ENCODE measurements at regions not wholly inside any gene's neighbourhood (a gene's known extent, or its start where the extent isn't known, plus 50 kb on each side); places are given as distances from the start of the nearest gene placed in this dataset.
"Not testable (repeated sequence)": the region's sequence is repeated elsewhere in the genome, so short reads cannot be mapped to it uniquely, and the experiment has no call there.

- Histone ChIP-seq H3K9me3 (no peaks in the 10 kb centered on the region), H3K4me1 (ENCODE audit: low read depth) (no peaks in the 10 kb centered on the region), H3K4me3 (no peak overlapping the region), H3K36me3 (ENCODE audit: low read depth) (no peaks in the 10 kb centered on the region)
- DNase-seq (no peak), ATAC-seq (no peak)
- TF ChIP-seq, protein P1, sequence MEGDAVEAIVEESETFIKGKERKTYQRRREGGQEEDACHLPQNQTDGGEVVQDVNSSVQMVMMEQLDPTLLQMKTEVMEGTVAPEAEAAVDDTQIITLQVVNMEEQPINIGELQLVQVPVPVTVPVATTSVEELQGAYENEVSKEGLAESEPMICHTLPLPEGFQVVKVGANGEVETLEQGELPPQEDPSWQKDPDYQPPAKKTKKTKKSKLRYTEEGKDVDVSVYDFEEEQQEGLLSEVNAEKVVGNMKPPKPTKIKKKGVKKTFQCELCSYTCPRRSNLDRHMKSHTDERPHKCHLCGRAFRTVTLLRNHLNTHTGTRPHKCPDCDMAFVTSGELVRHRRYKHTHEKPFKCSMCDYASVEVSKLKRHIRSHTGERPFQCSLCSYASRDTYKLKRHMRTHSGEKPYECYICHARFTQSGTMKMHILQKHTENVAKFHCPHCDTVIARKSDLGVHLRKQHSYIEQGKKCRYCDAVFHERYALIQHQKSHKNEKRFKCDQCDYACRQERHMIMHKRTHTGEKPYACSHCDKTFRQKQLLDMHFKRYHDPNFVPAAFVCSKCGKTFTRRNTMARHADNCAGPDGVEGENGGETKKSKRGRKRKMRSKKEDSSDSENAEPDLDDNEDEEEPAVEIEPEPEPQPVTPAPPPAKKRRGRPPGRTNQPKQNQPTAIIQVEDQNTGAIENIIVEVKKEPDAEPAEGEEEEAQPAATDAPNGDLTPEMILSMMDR (IDR thresholded peaks at IDR 0.05), result no peak
- intact Hi-C loops (cut with DNase I, micrococcal nuclease), result no loop called here
Observed at GRCh38 chr12:58695263-58695662, 225.0 kb downstream of the LRIG3 start.

- TF ChIP-seq, protein P1 (IDR thresholded peaks at IDR 0.05), result no peak
- no peaks in the 10 kb centered on the region for H3K4me1 ChIP-seq (ENCODE audit: low read depth)
- H3K4me3 ChIP-seq, result no peak overlapping the region
- no peaks in the 10 kb centered on the region for H3K36me3 ChIP-seq (ENCODE audit: low read depth)
- DNase-seq (no peak), ATAC-seq (no peak)
- no peaks in the 10 kb centered on the region for H3K9me3 ChIP-seq
- intact Hi-C loops (cut with DNase I, micrococcal nuclease), result no loop called here
Observed at GRCh38 chr12:58701536-58701935, 218.8 kb downstream of the LRIG3 start.

DNA sequence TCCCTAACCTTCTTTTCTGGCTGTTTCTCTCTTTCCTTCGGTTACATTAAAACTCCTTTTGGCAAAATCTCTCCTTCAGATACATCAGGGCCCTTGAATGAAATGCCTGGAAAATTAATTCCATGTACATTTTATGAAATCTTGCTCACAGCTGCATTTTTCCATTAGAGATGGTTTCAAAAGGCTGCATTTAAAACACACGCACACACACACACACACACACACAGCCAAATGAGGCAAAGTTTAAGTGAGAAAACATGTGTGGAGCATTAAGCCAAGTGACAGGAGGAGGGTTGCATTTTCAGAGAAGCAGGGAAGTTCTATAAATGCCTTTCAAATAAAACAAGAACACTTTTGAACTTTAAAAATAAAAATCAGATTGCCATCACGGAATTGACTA is 216.4 kb downstream of the LRIG3 start:
- no peak for DNase-seq

DNA sequence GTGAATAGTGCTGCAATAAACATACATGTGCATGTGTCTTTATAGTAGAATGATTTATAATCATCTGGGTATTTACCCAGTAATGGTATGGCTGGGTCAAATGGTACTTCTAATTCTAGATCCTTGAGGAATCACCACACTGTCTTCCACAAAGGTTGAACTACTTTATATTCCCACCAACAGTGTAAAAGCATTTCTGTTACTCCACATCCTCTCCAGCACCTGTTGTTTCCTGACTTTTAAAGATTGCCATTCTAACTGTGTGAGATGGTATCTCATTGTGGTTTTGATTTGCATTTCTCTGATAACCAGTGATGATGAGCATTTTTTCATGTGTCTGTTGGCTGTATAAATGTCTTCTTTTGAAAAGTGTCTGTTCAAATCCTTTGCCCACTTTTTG is 215.5 kb downstream of the LRIG3 start:
- DNase-seq; H3K36me3 ChIP-seq (ENCODE audit: low read depth); H3K4me1 ChIP-seq (ENCODE audit: low read depth); intact Hi-C loops (cut with DNase I, micrococcal nuclease); ATAC-seq; H3K9me3 ChIP-seq; H3K4me3 ChIP-seq: not testable (repeated sequence)

More for the DNA sequence above, 216.4 kb downstream of the LRIG3 start:
- Histone ChIP-seq H3K36me3 (ENCODE audit: low read depth) (no peaks in the 10 kb centered on the region), H3K4me3 (no peak overlapping the region), H3K9me3 (peaks cover 3% of the 10 kb centered on the region), H3K4me1 (ENCODE audit: low read depth) (no peaks in the 10 kb centered on the region)
- intact Hi-C loops (cut with DNase I, micrococcal nuclease), result no loop called here
- ATAC-seq, result no peak
- TF ChIP-seq, protein P1 (IDR thresholded peaks at IDR 0.05), result no peak

DNA sequence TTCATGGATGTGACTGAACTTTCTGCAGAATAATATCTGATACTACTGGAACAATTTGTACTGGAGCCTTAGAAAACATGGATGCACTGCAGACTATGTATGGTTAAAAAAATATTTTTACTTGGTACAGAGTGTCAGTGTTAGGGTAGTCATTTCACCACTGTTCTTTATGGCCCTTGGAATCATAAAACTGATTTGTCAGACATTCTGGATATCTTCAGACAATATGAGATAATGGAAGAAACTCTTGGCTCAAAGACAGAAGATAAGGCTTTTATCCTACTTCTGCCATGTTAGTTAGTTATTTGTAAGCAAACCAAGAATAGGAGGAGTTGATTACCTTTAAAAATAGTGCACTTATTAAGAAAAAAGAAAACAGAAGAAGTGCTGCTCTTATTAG is 209.4 kb downstream of the LRIG3 start:
- intact Hi-C loops (cut with DNase I, micrococcal nuclease), result no loop called here
- TF ChIP-seq, protein P1 (IDR thresholded peaks at IDR 0.05), result no peak
- H3K36me3 ChIP-seq (ENCODE audit: low read depth), result no peaks in the 10 kb centered on the region
- H3K4me1 ChIP-seq (ENCODE audit: low read depth), result no peaks in the 10 kb centered on the region
- no peak for ATAC-seq
- H3K9me3 ChIP-seq, result peaks cover 6% of the 10 kb centered on the region
- DNase-seq, result no peak
- no peak overlapping the region for H3K4me3 ChIP-seq

DNA sequence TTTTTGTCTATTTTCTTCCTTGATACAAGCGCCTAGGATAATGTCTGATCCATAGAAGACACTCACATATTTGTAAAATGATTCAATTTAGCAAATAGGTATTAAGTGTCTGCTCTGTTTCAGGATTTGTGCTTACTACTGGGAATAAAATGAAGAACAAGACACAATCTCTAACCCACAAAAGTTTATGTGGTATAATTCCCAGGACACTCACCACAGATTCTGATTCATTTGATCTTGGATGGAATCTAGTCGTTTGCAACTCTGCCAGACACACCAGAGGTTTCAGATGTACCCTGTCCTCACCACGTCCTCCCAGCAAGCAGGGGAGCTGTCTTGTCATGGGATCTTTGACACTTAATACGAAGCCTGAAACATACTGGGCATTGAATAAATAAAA is 208.3 kb downstream of the LRIG3 start:
- intact Hi-C loops (cut with DNase I, micrococcal nuclease), result no loop called here
- Histone ChIP-seq H3K4me1 (ENCODE audit: low read depth) (no peaks in the 10 kb centered on the region), H3K36me3 (ENCODE audit: low read depth) (no peaks in the 10 kb centered on the region), H3K9me3 (peaks cover 6% of the 10 kb centered on the region), H3K4me3 (no peak overlapping the region)
- TF ChIP-seq, protein P1 (IDR thresholded peaks at IDR 0.05), result no peak
- ATAC-seq (no peak), DNase-seq (no peak)
